Neural crest cell (in vitro differentiated cells): ENCODE measurements at regions not wholly inside any gene's neighbourhood (a gene's known extent, or its start where the extent isn't known, plus 50 kb on each side); places are given as distances from the start of the nearest gene placed in this dataset.
"Not testable (repeated sequence)": the region's sequence is repeated elsewhere in the genome, so short reads cannot be mapped to it uniquely, and the experiment has no call there.

ENCODE experiments used
- DNase-seq: peaks from one replicate; pipeline ENCODE4 v3.0.0; 2021; ENCODE audit warnings: low read depth, mixed read lengths, low spot score
- H3K27ac Mint-ChIP-seq: one replicate; pipeline ENCODE4 v1.8.0; 2021; ENCODE audit warnings: mild to moderate bottlenecking, mixed read lengths; ENCODE audit not compliant: unreplicated experiment
- H3K27me3 Mint-ChIP-seq: 2 replicates; pipeline ENCODE4 v1.8.0; 2021; ENCODE audit warnings: low read depth, mild to moderate bottlenecking, mixed read lengths
- H3K36me3 Mint-ChIP-seq: 2 replicates; pipeline ENCODE4 v1.8.0; 2021; ENCODE audit warnings: low read depth, mild to moderate bottlenecking, mixed read lengths
- H3K4me1 Mint-ChIP-seq: 2 replicates; pipeline ENCODE4 v1.8.0; 2021; ENCODE audit warnings: mixed read lengths
- H3K4me3 Mint-ChIP-seq: one replicate; pipeline ENCODE4 v1.8.0; 2021; ENCODE audit warnings: mild to moderate bottlenecking, mixed read lengths
- H3K9me3 Mint-ChIP-seq: 2 replicates; pipeline ENCODE4 v1.8.0; 2021; ENCODE audit warnings: mixed read lengths
- CTCF ChIP-seq: fragments of 200-600 bp; sonication (generic); conservative IDR thresholded peaks from 2 replicates; pipeline ENCODE4 v1.5.0; 2021; ENCODE audit warnings: antibody characterized with exemption, mild to moderate bottlenecking

DNA sequence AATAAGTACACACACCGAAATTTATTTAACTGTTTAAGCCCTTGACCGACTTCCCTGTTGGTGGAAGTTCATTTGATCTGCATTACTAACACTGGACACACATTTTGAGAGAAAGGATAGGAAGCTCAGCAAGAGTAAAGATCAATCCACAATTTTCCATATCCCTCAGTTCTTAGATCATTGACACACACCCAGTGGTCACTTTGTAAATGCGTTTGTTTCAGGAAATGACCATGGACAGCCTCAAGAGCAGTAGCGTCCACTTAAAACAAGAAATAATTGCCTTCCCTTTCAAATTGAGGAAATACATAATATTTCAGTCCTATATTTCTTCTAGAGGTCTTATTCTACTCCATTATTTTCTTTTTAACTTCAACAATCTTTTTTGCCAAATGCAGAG lies 511.5 kb upstream of the PTBP2 start:
- no peak for DNase-seq
- H3K4me1 Mint-ChIP-seq, result no peaks in the 10 kb centered on the region
- H3K9me3 Mint-ChIP-seq, result no peaks in the 10 kb centered on the region
- no peak overlapping the region for H3K4me3 Mint-ChIP-seq
- H3K27me3 Mint-ChIP-seq, result no peaks in the 10 kb centered on the region
- no peaks in the 10 kb centered on the region for H3K36me3 Mint-ChIP-seq
- H3K27ac Mint-ChIP-seq, result no peak overlapping the region
- TF ChIP-seq CTCF, result no peak

DNA sequence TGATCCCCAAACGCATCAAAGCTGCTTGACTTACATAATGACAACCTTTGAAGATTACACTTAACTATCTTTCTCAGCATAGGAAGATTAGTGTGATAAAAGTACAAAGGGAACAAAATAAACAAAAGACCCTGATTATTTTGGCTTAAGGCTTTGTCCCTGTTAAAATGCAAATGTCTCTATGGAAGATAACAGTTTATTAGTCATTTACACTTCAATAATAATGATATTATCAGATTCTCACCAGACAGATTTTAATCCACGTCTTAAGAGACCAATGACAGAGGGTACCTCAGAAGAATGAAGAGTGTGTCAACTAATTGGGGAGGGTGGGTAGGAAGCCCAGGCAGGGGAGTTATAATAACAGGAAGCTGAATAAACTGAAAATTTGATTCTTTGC lies 510.4 kb upstream of the PTBP2 start:
- TF ChIP-seq CTCF, result no peak
- no peaks in the 10 kb centered on the region for H3K9me3 Mint-ChIP-seq
- H3K36me3 Mint-ChIP-seq, result no peaks in the 10 kb centered on the region
- no peak for DNase-seq
- H3K4me1 Mint-ChIP-seq, result no peaks in the 10 kb centered on the region
- H3K27me3 Mint-ChIP-seq, result no peaks in the 10 kb centered on the region
- no peak overlapping the region for H3K4me3 Mint-ChIP-seq
- H3K27ac Mint-ChIP-seq, result no peak overlapping the region

DNA sequence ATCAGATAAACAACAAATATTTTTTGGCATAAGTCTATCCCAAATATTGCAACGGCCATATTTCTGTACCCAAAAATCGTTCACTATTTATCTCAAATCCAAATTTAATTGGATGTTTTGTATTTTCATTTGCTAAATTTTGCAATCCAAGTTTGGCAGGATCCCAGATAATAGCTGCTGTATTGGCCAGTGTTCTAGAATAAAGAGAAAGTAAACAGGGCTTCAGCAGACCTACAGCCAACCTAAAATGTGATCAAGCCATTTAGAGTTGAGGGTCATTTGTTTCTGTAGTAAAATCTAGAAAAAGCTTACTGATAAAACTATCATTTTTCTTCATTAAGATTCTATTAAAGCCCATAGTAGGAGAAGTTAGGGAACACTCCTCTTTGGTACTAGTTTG lies 506.6 kb upstream of the PTBP2 start:
- Mint-ChIP-seq H3K36me3 (no peaks in the 10 kb centered on the region), H3K27me3 (no peaks in the 10 kb centered on the region), H3K27ac (no peak overlapping the region), H3K4me1 (no peaks in the 10 kb centered on the region), H3K9me3 (no peaks in the 10 kb centered on the region), H3K4me3 (no peak overlapping the region)
- no peak for DNase-seq
- TF ChIP-seq CTCF, result no peak

DNA sequence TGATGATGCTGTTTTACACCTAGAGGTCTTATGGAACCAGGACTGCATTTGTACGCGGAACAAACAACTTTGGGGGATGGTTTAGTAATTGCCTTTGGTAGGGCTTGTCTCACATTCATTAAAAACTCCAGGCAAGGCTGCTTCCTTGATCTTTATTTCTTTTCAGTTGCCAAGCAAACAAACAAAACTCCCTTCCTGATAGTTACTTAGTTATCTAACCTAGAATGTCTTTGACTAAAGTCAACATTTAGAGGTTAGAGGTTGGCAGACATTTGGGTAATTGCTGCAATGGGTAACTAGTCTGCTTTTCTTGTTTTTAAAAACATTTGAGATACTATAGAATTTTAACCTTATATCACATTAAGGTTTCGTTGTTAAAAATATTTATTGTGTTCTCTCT lies 500.9 kb upstream of the PTBP2 start:
- Mint-ChIP-seq H3K27me3 (no peaks in the 10 kb centered on the region), H3K36me3 (no peaks in the 10 kb centered on the region), H3K4me1 (no peaks in the 10 kb centered on the region), H3K27ac (no peak overlapping the region), H3K4me3 (no peak overlapping the region), H3K9me3 (peaks cover 3% of the 10 kb centered on the region)
- no peak for TF ChIP-seq CTCF
- no peak for DNase-seq

DNA sequence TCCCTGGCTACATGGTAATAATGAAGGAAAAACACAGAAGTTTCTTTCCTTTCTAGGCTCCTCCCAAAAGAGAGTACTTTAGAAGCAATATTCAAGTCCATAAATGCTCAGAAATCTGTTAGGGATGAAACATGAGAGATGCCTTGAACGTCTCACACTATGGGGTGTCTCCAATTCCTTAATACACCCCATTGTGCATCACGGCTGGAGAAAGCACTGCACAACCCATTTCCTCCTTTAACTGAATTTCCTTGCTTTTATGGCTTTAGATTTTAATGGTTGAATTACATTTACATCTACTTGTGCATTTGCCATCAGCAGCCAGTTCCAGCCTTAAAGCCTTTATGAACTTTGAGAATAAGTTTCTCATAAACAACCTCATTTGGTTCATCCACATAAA lies 498.9 kb upstream of the PTBP2 start:
- no peaks in the 10 kb centered on the region for H3K27me3 Mint-ChIP-seq
- no peak for TF ChIP-seq CTCF
- H3K4me1 Mint-ChIP-seq, result no peaks in the 10 kb centered on the region
- DNase-seq, result no peak
- H3K9me3 Mint-ChIP-seq, result peaks cover 5% of the 10 kb centered on the region
- no peak overlapping the region for H3K27ac Mint-ChIP-seq
- no peaks in the 10 kb centered on the region for H3K36me3 Mint-ChIP-seq
- no peak overlapping the region for H3K4me3 Mint-ChIP-seq

DNA sequence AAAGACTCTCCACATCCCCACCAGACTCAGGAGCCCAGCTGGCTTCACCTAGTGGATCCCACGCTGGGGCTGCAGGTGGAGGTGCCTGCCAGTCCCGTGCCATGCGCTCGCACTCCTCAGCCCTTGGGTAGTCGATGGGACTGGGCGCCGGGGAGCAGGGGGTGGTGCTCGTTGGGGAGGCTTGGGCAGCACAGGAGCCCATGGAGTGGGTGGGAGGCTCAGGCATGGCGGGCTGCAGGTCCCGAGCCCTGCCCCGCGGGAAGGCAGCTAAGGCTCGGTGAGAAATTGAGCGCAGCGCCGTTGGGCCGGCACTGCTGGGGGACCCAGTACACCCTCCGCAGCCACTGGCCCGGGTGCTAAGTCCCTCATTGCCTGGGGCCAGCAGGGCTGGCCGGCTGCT lies 497.4 kb upstream of the PTBP2 start:
- not testable (repeated sequence) for DNase-seq, H3K4me1 Mint-ChIP-seq, H3K27ac Mint-ChIP-seq, H3K4me3 Mint-ChIP-seq, H3K9me3 Mint-ChIP-seq, H3K36me3 Mint-ChIP-seq, H3K27me3 Mint-ChIP-seq
